Right lobe of liver (tissue), 4 donors: ENCODE measurements at regions not wholly inside any gene's neighbourhood (a gene's known extent, or its start where the extent isn't known, plus 50 kb on each side); places are given as distances from the start of the nearest gene placed in this dataset.

ENCODE experiments used
- CTCF ChIP-seq, 4 donors: fragments of 200-600 bp in 3 of 4; fragments of 450-650 bp in 1 of 4; IDR thresholded peaks; one replicate each; pipeline versions ENCODE4 v1.5.1 to v1.8.0; 2016 to 2022; ENCODE audit warnings: antibody characterized with exemption in 4 of 4, mild to moderate bottlenecking in 2 of 4
- POLR2A ChIP-seq: fragments of 450-650 bp; IDR thresholded peaks from one replicate; pipeline ENCODE4 v1.6.1; 2017; ENCODE audit warnings: antibody characterized with exemption, mild to moderate bottlenecking
- donor health status: DM: no; HTN: no; CAD: no.
- donor health status: DM: no; HTN: no; CAD: no.
- donor health status: DM: no; HTN: yes; CAD: no.

DNA sequence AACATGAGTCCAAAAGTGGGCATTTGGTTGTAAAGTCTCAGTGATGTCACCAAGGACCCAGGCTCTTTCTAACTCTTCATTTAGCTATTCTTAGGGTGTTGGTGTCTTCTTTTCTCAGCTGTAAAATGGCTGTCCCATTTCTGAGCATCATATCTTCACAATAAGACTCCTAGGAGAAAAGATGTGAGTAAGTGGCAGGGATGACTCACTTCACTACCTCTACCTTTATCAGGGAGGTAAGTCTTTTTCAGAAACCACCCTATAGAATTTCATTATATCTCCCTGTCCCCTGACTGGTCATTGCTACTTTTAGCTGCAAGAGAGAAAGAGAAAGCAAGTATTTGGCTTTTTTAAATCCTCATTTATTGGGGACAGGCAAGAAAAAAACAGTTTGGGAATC lies 300.2 kb upstream of the RBMS3 start:
- TF ChIP-seq CTCF (IDR thresholded peaks at IDR 0.05) (no peak), POLR2A (no peak)
